Progenitor cell of endocrine pancreas (in vitro differentiated cells): ENCODE measurements at regions not wholly inside any gene's neighbourhood (a gene's known extent, or its start where the extent isn't known, plus 50 kb on each side); places are given as distances from the start of the nearest gene placed in this dataset.

ENCODE experiments used
- DNase-seq: peaks from one replicate; pipeline ENCODE4 v3.0.0; 2021; ENCODE audit warnings: low spot score; ENCODE audit not compliant: unreplicated experiment
- H3K27ac Mint-ChIP-seq: 2 replicates; pipeline ENCODE4 v1.8.0; 2021; ENCODE audit warnings: mild to moderate bottlenecking, moderate library complexity, mixed read lengths
- H3K27me3 Mint-ChIP-seq: 2 replicates; pipeline ENCODE4 v1.8.0; 2021; ENCODE audit warnings: mixed read lengths
- H3K36me3 Mint-ChIP-seq: 2 replicates; pipeline ENCODE4 v1.8.0; 2022; ENCODE audit warnings: mixed read lengths; ENCODE audit not compliant: insufficient read depth
- H3K4me1 Mint-ChIP-seq: 2 replicates; pipeline ENCODE4 v1.8.0; 2021; ENCODE audit warnings: low read depth, mixed read lengths
- H3K4me3 Mint-ChIP-seq: 2 replicates; pipeline ENCODE4 v1.8.0; 2021; ENCODE audit warnings: low read depth, mild to moderate bottlenecking, moderate library complexity, mixed read lengths
- H3K9me3 Mint-ChIP-seq: 2 replicates; pipeline ENCODE4 v1.8.0; 2021; ENCODE audit warnings: low read depth, mixed read lengths
- TF ChIP-seq, protein P1 (sequence below): fragments of 200-600 bp; sonication (generic); IDR thresholded peaks from one replicate; pipeline ENCODE4 v1.5.0; 2021; ENCODE audit warnings: antibody characterized with exemption, mild to moderate bottlenecking; ENCODE audit not compliant: unreplicated experiment

DNA sequence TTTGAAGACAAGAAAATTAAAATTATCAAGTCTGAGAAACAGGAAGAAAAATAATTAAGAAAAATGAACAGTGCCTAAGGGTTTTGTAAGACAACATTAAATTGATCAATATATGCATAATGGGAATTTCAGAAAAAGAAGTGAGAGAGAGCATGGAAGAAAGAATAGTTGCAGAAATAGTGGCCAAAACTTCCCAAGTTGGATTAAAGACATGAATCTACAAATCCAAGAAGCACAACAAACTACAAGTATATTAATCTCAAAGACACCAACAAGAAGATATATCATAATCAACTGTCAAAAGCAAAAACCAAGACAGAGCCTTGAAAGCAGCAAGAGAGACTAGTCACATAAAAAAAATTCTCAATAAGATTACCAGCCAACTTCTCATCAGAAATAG lies 488.0 kb downstream of the RASEF start:
- TF ChIP-seq, protein P1, sequence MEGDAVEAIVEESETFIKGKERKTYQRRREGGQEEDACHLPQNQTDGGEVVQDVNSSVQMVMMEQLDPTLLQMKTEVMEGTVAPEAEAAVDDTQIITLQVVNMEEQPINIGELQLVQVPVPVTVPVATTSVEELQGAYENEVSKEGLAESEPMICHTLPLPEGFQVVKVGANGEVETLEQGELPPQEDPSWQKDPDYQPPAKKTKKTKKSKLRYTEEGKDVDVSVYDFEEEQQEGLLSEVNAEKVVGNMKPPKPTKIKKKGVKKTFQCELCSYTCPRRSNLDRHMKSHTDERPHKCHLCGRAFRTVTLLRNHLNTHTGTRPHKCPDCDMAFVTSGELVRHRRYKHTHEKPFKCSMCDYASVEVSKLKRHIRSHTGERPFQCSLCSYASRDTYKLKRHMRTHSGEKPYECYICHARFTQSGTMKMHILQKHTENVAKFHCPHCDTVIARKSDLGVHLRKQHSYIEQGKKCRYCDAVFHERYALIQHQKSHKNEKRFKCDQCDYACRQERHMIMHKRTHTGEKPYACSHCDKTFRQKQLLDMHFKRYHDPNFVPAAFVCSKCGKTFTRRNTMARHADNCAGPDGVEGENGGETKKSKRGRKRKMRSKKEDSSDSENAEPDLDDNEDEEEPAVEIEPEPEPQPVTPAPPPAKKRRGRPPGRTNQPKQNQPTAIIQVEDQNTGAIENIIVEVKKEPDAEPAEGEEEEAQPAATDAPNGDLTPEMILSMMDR: no peak
- no peak for DNase-seq
- peaks cover 7% of the 10 kb centered on the region for H3K36me3 Mint-ChIP-seq
- H3K9me3 Mint-ChIP-seq: peaks cover 42% of the 10 kb centered on the region
- no peak overlapping the region for H3K4me3 Mint-ChIP-seq
- H3K4me1 Mint-ChIP-seq: no peaks in the 10 kb centered on the region
- no peak overlapping the region for H3K27ac Mint-ChIP-seq
- no peaks in the 10 kb centered on the region for H3K27me3 Mint-ChIP-seq

DNA sequence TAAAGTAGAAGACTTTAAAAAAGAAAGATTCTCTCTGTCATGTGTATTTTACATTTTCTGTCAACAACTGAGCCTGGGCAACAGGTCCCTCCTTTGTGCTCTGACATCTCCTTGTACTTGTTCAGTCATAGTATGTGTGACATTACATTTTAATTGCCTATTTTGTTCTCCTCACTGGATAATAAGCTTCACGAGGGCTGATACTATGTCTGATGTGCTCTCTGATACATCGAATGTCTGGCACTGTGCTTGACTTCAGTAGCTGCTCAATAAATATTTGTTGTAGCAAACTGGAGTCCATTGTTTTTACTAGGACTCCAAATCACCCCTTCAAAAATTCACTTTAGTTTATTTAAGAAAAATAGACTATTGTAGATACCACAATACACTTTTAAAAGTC lies 482.0 kb downstream of the RASEF start:
- Mint-ChIP-seq H3K27me3 (peaks cover 4% of the 10 kb centered on the region), H3K36me3 (peaks cover 7% of the 10 kb centered on the region), H3K4me1 (peaks cover 6% of the 10 kb centered on the region), H3K27ac (no peak overlapping the region), H3K9me3 (peaks cover 20% of the 10 kb centered on the region), H3K4me3 (no peak overlapping the region)
- TF ChIP-seq, protein P1: no peak
- no peak for DNase-seq

DNA sequence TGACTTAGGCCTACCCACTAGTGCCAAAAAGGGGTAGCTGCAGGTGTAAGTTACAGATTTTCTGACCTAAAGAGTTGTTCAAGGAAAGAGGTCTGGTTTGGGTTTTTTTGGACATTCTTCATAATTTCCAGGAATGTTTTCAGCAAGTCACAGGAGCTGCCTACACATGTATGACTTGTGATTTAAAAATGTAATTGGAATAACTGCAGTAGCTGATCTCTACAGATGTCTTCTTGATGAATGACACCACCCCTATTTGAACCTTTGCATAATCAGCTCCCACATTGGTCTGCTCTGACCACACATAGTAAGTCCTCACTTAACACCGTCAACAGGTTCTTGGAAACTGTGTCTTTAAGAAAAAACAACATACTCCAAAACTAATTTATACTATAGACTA lies 481.4 kb downstream of the RASEF start:
- H3K4me3 Mint-ChIP-seq: no peak overlapping the region
- peaks cover 4% of the 10 kb centered on the region for H3K27me3 Mint-ChIP-seq
- H3K36me3 Mint-ChIP-seq: peaks cover 7% of the 10 kb centered on the region
- H3K9me3 Mint-ChIP-seq: peaks cover 18% of the 10 kb centered on the region
- DNase-seq: no peak
- H3K27ac Mint-ChIP-seq: no peak overlapping the region
- H3K4me1 Mint-ChIP-seq: peaks cover 6% of the 10 kb centered on the region
- TF ChIP-seq, protein P1: no peak

DNA sequence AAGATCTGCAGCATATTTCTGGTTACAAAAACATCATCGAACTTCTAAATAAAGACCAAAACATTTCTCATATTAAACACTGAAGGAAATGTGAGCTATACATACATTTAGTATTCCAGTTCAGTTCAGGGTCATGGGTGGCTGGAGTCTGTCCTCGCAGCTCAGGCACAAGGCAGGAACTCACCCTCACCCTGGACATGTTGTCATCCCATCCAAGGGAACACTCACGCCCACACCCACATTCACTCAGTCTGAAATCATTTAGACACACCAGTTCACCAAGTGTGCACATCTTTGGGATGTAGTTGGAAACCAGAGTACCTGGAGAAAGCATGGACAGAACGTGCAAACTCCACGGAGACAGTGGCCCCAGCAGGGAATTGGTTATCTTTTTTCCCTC lies 481.0 kb downstream of the RASEF start:
- TF ChIP-seq, protein P1: no peak
- Mint-ChIP-seq H3K4me1 (peaks cover 6% of the 10 kb centered on the region), H3K27me3 (peaks cover 4% of the 10 kb centered on the region), H3K27ac (no peak overlapping the region), H3K36me3 (peaks cover 7% of the 10 kb centered on the region), H3K4me3 (no peak overlapping the region), H3K9me3 (peaks cover 15% of the 10 kb centered on the region)
- no peak for DNase-seq

DNA sequence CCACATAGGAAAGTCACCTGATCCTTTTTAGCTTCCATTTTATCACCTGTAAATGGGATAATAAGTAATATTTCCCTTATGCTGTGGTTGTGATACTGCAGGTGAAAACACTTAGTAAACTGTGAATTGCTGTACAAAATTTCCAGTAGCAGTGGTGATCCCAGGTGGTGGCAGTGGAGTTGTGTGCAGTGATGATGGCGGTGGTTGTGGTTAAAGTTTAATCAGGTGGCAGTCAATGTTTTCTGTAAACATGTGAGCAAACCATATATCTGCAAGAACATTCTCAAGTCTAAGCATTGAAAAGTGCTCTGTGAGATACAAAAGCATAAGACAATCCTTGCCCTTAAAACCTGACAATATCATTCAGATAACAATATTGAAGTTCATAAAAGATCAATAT lies 480.2 kb downstream of the RASEF start:
- peaks cover 4% of the 10 kb centered on the region for H3K27me3 Mint-ChIP-seq
- TF ChIP-seq, protein P1: no peak
- peaks cover 12% of the 10 kb centered on the region for H3K9me3 Mint-ChIP-seq
- no peak for DNase-seq
- H3K27ac Mint-ChIP-seq: no peak overlapping the region
- no peak overlapping the region for H3K4me3 Mint-ChIP-seq
- H3K4me1 Mint-ChIP-seq: peaks cover 6% of the 10 kb centered on the region
- H3K36me3 Mint-ChIP-seq: peaks cover 7% of the 10 kb centered on the region
